Fibroblast of pulmonary artery (primary cell): ENCODE measurements at regions not wholly inside any gene's neighbourhood (a gene's known extent, or its start where the extent isn't known, plus 50 kb on each side); places are given as distances from the start of the nearest gene placed in this dataset.

ENCODE experiments used
- DNase-seq: peaks from one replicate; pipeline ENCODE4 v3.0.0-alpha.2; 2010; ENCODE audit warnings: low read depth
- H3K4me3 ChIP-seq: replicated peaks from 2 replicates; pipeline ENCODE4 v1.5.1; 2011; ENCODE audit warnings: low read depth, mild to moderate bottlenecking, control low read depth, low read length, moderate library complexity
- CTCF ChIP-seq: IDR thresholded peaks from 2 replicates; pipeline ENCODE4 v1.5.1; 2011; ENCODE audit warnings: mild to moderate bottlenecking, control low read depth, low read length, inconsistent platforms; ENCODE audit errors: missing control alignments

DNA sequence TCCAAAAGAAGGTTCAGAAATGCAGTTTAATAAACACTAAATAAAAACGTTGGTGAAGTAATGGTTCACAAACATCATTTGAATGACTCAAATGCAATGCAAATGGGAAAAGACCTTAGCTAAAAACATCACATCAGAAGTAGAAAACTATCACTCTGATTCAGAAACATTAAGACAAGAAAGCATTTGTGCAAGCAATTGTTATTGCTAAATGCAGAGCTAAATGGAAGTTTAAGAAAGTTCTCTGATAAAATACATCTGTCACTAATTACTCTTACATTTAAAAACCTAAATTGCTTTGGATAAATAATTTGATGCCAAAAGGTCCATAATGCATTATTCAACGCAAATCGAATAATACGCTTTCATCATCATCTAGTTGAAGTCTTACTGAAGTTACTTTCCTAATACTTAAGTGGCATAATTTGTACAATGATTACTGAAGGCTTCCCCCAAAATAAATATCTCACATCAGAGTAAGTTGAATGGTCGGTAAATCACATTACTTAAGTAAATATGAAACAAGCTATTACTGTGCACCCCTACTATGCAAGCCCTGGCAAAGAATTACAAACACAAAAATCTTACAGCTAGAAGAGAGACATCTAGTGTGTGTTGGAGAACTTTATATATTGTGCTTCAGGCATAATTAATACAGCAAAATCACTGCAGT, 105.7 kb upstream of the KCTD1 start:
- no peak overlapping the region for H3K4me3 ChIP-seq
- DNase-seq: no peak
- no peak for TF ChIP-seq CTCF

GRCh38 chr18:26652501-26652900, 104.1 kb upstream of the KCTD1 start:
- no peak for DNase-seq
- H3K4me3 ChIP-seq: no peak overlapping the region
- TF ChIP-seq CTCF: no peak

- no peak overlapping the region for H3K4me3 ChIP-seq
- no peak for TF ChIP-seq CTCF
- DNase-seq: no peak
Observed at GRCh38 chr18:26650310-26651268, 102.2 kb upstream of the KCTD1 start.

- no peak for TF ChIP-seq CTCF
- H3K4me3 ChIP-seq: no peak overlapping the region
- no peak for DNase-seq
Observed at GRCh38 chr18:26649193-26649543, 100.8 kb upstream of the KCTD1 start.

DNA sequence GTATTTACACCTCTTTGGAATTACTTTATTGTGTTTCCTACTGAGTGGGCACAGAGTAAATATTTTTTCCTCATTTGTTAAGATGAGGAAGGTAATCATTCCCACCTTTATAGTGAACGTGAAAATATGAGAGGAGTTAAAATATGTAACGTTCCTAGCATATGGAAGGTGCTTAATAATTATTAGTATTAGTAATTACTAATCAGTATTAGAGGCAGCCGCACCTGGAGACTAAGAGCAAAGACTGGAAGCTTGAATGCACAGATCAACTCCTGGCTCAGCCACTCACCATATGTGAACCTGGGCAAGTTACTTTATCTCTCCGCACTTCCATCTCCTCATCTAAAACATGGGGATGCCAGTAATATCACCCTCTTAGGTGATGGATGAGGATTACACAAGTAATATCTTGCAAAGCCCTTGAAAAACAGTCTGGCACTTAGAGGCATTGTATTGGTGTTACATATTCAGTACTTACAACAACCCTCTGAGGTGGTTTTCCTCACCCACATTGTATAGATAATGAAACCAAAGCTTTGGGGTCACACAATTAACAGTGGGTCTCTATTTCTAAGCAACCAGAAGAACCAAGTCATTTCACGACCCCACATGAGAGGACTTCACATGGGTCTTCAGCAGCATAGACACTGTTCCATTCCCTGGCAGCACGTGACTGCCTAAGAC, 100.3 kb upstream of the KCTD1 start:
- DNase-seq: no peak
- no peak for TF ChIP-seq CTCF
- no peak overlapping the region for H3K4me3 ChIP-seq

GRCh38 chr18:26646901-26647300, 98.5 kb upstream of the KCTD1 start:
- no peak for TF ChIP-seq CTCF
- no peak overlapping the region for H3K4me3 ChIP-seq
- DNase-seq: no peak
